IMR-90 (cell line): ENCODE measurements at regions not wholly inside any gene's neighbourhood (a gene's known extent, or its start where the extent isn't known, plus 50 kb on each side); places are given as distances from the start of the nearest gene placed in this dataset.

Source experiments
- ATAC-seq: fragments of 200-7000 bp; cut with Tn5 transposase; 2 replicates; pipeline ENCODE4 v1.9.1; 2020; ENCODE audit warnings: low read depth, mild to moderate bottlenecking, moderate library complexity
- BruUV-seq: library from RNA; stranded (reverse); fragments of 400-500 nt; replicated peaks from 2 replicates; lab custom pipeline; 2021; lab: Mats Ljungman, UMichigan
- CTCF ChIA-PET: fragments of 300-600 bp; formaldehyde crosslinking; extraction: SDS; loops from one replicate; lab custom pipeline; 2021; ENCODE audit warnings: antibody characterized with exemption; lab: Yijun Ruan, JAX
- POLR2A ChIA-PET: fragments of 300-600 bp; sonication (Branson Sonifier 250); formaldehyde crosslinking; loops from one replicate; lab custom pipeline; 2022; ENCODE audit warnings: antibody characterized with exemption; ENCODE audit not compliant: unreplicated experiment; lab: Charles Lee
- DNase-seq: peaks from one replicate; pipeline ENCODE4 v3.0.0; 2013
- H2AFZ ChIP-seq: replicated peaks from 2 replicates; pipeline ENCODE3; 2013; ENCODE audit warnings: low read length, mild to moderate bottlenecking; ENCODE audit not compliant: poor library complexity
- H2AK5ac ChIP-seq: 2 replicates; pipeline ENCODE4 v1.6.1; 2013; ENCODE audit warnings: low read depth, low read length, inconsistent platforms
- H2AK9ac ChIP-seq: replicated peaks from 2 replicates; pipeline ENCODE3; 2013; ENCODE audit warnings: mild to moderate bottlenecking, low read depth, low read length, moderate library complexity; ENCODE audit not compliant: poor library complexity
- H2BK120ac ChIP-seq: 2 replicates; pipeline ENCODE4 v1.6.1; 2013; ENCODE audit warnings: low read depth, low read length, inconsistent platforms
- H2BK15ac ChIP-seq: 3 replicates; pipeline ENCODE4 v1.6.1; 2013; ENCODE audit warnings: low read depth, low read length, inconsistent platforms
- H2BK20ac ChIP-seq: 2 replicates; pipeline ENCODE4 v1.6.1; 2013; ENCODE audit warnings: low read depth, mild to moderate bottlenecking, inconsistent platforms, low read length, moderate library complexity
- H2BK5ac ChIP-seq: 2 replicates; pipeline ENCODE4 v1.6.1; 2013; ENCODE audit warnings: mild to moderate bottlenecking, low read depth, low read length, inconsistent platforms; ENCODE audit not compliant: poor library complexity, severe bottlenecking
- H3K14ac ChIP-seq: replicated peaks from 2 replicates; pipeline ENCODE4 v1.6.1; 2013; ENCODE audit warnings: low read depth, low read length, inconsistent platforms
- H3K18ac ChIP-seq: 2 replicates; pipeline ENCODE4 v1.6.1; 2013; ENCODE audit warnings: low read depth, low read length, control low read depth
- H3K23ac ChIP-seq: 2 replicates; pipeline ENCODE4 v1.6.1; 2013; ENCODE audit warnings: low read depth, low read length, inconsistent platforms
- H3K27ac ChIP-seq: 2 replicates; pipeline ENCODE4 v1.5.1; 2013; ENCODE audit warnings: mild to moderate bottlenecking, control low read depth, low read length; ENCODE audit not compliant: insufficient read depth
- H3K27me3 ChIP-seq: 2 replicates; pipeline ENCODE4 v1.6.1; 2013; ENCODE audit warnings: low read length; ENCODE audit not compliant: control insufficient read depth, insufficient read depth
- H3K36me3 ChIP-seq: 2 replicates; pipeline ENCODE4 v1.6.1; 2013; ENCODE audit warnings: low read length, mixed read lengths; ENCODE audit not compliant: control insufficient read depth, insufficient read depth
- H3K4ac ChIP-seq: 2 replicates; pipeline ENCODE4 v1.6.1; 2013; ENCODE audit warnings: low read depth, low read length, inconsistent platforms
- H3K4me1 ChIP-seq: 2 replicates; pipeline ENCODE4 v1.6.1; 2013; ENCODE audit warnings: low read length, mixed read lengths; ENCODE audit not compliant: control insufficient read depth, insufficient read depth
- H3K4me2 ChIP-seq: 2 replicates; pipeline ENCODE4 v1.6.1; 2013; ENCODE audit warnings: low read depth, mild to moderate bottlenecking, control low read depth, low read length, moderate library complexity
- H3K4me3 ChIP-seq: 2 replicates; pipeline ENCODE4 v1.5.1; 2013; ENCODE audit warnings: low read depth, mild to moderate bottlenecking, control low read depth, low read length, moderate library complexity; ENCODE audit not compliant: insufficient read depth
- H3K56ac ChIP-seq: 2 replicates; pipeline ENCODE4 v1.6.1; 2013; ENCODE audit warnings: low read length, inconsistent platforms; ENCODE audit not compliant: insufficient read depth; ENCODE audit errors: extremely low read depth
- H3K79me1 ChIP-seq, 2 experiments: 2 replicates each; pipeline ENCODE4 v1.6.1; 2013; ENCODE audit warnings: low read length in 2 of 2, inconsistent platforms in 1 of 2, low read depth in 1 of 2
- H3K9ac ChIP-seq: 2 replicates; pipeline ENCODE4 v1.6.1; 2013; ENCODE audit warnings: low read depth, low read length, control low read depth
- H3K9me1 ChIP-seq: 2 replicates; pipeline ENCODE4 v1.6.1; 2013; ENCODE audit warnings: low read length, inconsistent platforms; ENCODE audit not compliant: insufficient read depth
- H3K9me3 ChIP-seq: 2 replicates; pipeline ENCODE4 v1.6.1; 2013; ENCODE audit warnings: low read length; ENCODE audit not compliant: control insufficient read depth, insufficient read depth
- H4K20me1 ChIP-seq: 2 replicates; pipeline ENCODE4 v1.6.1; 2013; ENCODE audit warnings: low read length, inconsistent platforms; ENCODE audit not compliant: insufficient read depth
- H4K5ac ChIP-seq: 2 replicates; pipeline ENCODE4 v1.6.1; 2013; ENCODE audit warnings: mild to moderate bottlenecking, low read depth, low read length, control low read depth
- H4K8ac ChIP-seq, 2 experiments: 2 replicates each; pipeline ENCODE4 v1.6.1; 2013; ENCODE audit warnings: low read depth in 2 of 2, low read length in 2 of 2, control low read depth in 1 of 2, inconsistent platforms in 1 of 2
- H4K91ac ChIP-seq: 2 replicates; pipeline ENCODE4 v1.6.1; 2013; ENCODE audit warnings: low read depth, low read length, inconsistent platforms; ENCODE audit not compliant: insufficient read depth
- BHLHE40 ChIP-seq: fragments of 150-350 bp; IDR thresholded peaks from 2 replicates; pipeline ENCODE4 v1.6.1; 2016; ENCODE audit warnings: mild to moderate bottlenecking, low read depth, low read length
- CEBPB ChIP-seq: IDR thresholded peaks from 2 replicates; pipeline ENCODE4 v1.6.1; 2012; ENCODE audit warnings: low read depth, low read length, improper control_type of control experiment
- CHD1 ChIP-seq: IDR thresholded peaks from 2 replicates; pipeline ENCODE4 v1.6.1; 2012; ENCODE audit warnings: low read depth, low read length, improper control_type of control experiment
- CTCF ChIP-seq: conservative IDR thresholded peaks from 2 replicates; pipeline ENCODE4 v1.5.1; 2012; ENCODE audit warnings: mild to moderate bottlenecking, low read depth, low read length, improper control_type of control experiment
- ELK1 ChIP-seq: fragments of 150-350 bp; IDR thresholded peaks from 2 replicates; pipeline ENCODE4 v1.6.1; 2016; ENCODE audit warnings: low read depth, mild to moderate bottlenecking, low read length, moderate library complexity, borderline replicate concordance
- FOS ChIP-seq: fragments of 150-350 bp; IDR thresholded peaks from 2 replicates; pipeline ENCODE4 v1.6.1; 2016; ENCODE audit warnings: low read depth, low read length
- MAFK ChIP-seq: IDR thresholded peaks from 2 replicates; pipeline ENCODE4 v1.6.1; 2012; ENCODE audit warnings: low read depth, low read length, improper control_type of control experiment
- MAZ ChIP-seq: IDR thresholded peaks from 2 replicates; pipeline ENCODE4 v1.6.1; 2012; ENCODE audit warnings: low read depth, mild to moderate bottlenecking, low read length, improper control_type of control experiment, moderate library complexity, borderline replicate concordance
- MXI1 ChIP-seq: IDR thresholded peaks from 2 replicates; pipeline ENCODE4 v1.6.1; 2012; ENCODE audit warnings: low read depth, mild to moderate bottlenecking, low read length, moderate library complexity, borderline replicate concordance
- NFE2L2 ChIP-seq: fragments of 150-350 bp; IDR thresholded peaks from 2 replicates; pipeline ENCODE4 v1.6.1; 2016; ENCODE audit warnings: low read depth, mild to moderate bottlenecking, low read length
- POLR2A ChIP-seq: IDR thresholded peaks from 2 replicates; pipeline ENCODE4 v1.6.1; 2012; ENCODE audit warnings: mild to moderate bottlenecking, low read depth, low read length
- RAD21 ChIP-seq: IDR thresholded peaks from 2 replicates; pipeline ENCODE4 v1.6.1; 2012; ENCODE audit warnings: low read length, improper control_type of control experiment
- RCOR1 ChIP-seq: IDR thresholded peaks from 2 replicates; pipeline ENCODE4 v1.6.1; 2012; ENCODE audit warnings: mild to moderate bottlenecking, low read length, improper control_type of control experiment; ENCODE audit not compliant: insufficient replicate concordance
- RFX5 ChIP-seq: IDR thresholded peaks from 2 replicates; pipeline ENCODE4 v1.8.0; 2012; ENCODE audit warnings: low read depth, mild to moderate bottlenecking, low read length, moderate library complexity
- SMC3 ChIP-seq: fragments of 150-350 bp; IDR thresholded peaks from 2 replicates; pipeline ENCODE4 v1.6.1; 2016; ENCODE audit warnings: low read depth, mild to moderate bottlenecking, antibody characterized with exemption, low read length, moderate library complexity
- WGBS, 2 experiments: methylation state at CpG; one replicate each; pipeline versions ENCODE4 v1.1.5 to v1.1.7; 2013; ENCODE audit warnings: missing lambda C conversion rate in 2 of 2; ENCODE audit not compliant: insufficient read length in 1 of 2; ENCODE audit errors: extremely low coverage in 2 of 2; 5-methylcytosine and 5-hydroxymethylcytosine counted together
- dilution Hi-C: fragments of 300-500 bp; cut with HindIII; formaldehyde crosslinking; loops from one replicate; pipeline ENCODE4 v1.14.3; 2018; ENCODE audit warnings: low sequenced_read_pairs; ENCODE audit not compliant: unreplicated experiment
- in situ Hi-C: fragments of 300-500 bp; cut with MboI; formaldehyde crosslinking; loops from 3 replicates; pipeline ENCODE4 v1.14.3; 2019; ENCODE audit warnings: low sequenced_read_pairs, inconsistent platforms, mixed read lengths
- intact Hi-C: fragments of 100-400 bp; cut with micrococcal nuclease; formaldehyde crosslinking; loops from 2 replicates; pipeline ENCODE4 v1.10.0; 2022
- TF ChIP-seq, protein P1 (sequence below): fragments of 150-350 bp; IDR thresholded peaks from 2 replicates; pipeline ENCODE4 v1.6.1; 2017; ENCODE audit warnings: mild to moderate bottlenecking, antibody characterized with exemption, low read length, low read depth

GRCh38 chr2:46832543-46832942 is 83.1 kb downstream of the MCFD2 start:
- Histone ChIP-seq H3K79me1 (peaks cover 0 to 39% of the 10 kb centered on the region in 2 experiments; a peak in 2 of 4 replicates), H3K9me1 (peaks cover 21% of the 10 kb centered on the region), H3K23ac (no peak overlapping the region; the same call in 1 of the 2 replicates), H2BK5ac (peak overlapping the region; percentile 97), H4K8ac (peak overlapping the region; percentile 88 to 90), H3K4me2 (no peak overlapping the region), H2AK9ac (no peak overlapping the region), H4K91ac (peak overlapping the region; percentile 97), H3K14ac (peak overlapping the region; percentile 59), H3K4me1 (peaks cover 30% of the 10 kb centered on the region), H2BK120ac (peak overlapping the region; percentile 89), H3K4me3 (no peak overlapping the region), H3K4ac (peak overlapping the region; percentile 89; the same call in 1 of the 2 replicates), H3K9ac (no peak overlapping the region), H2BK15ac (peak overlapping the region; percentile 95; the same call in 2 of the 3 replicates), H2AK5ac (peak overlapping the region; percentile 89), H3K9me3 (peaks cover 7% of the 10 kb centered on the region), H3K18ac (peak overlapping the region; percentile 100), H3K36me3 (no peaks in the 10 kb centered on the region), H3K27ac (no peak overlapping the region; the same call in 1 of the 2 replicates), H3K27me3 (no peaks in the 10 kb centered on the region), H2AFZ (no peak overlapping the region), H3K56ac (no peak overlapping the region), H4K5ac (peak overlapping the region; percentile 98; the same call in 1 of the 2 replicates), H4K20me1 (no peaks in the 10 kb centered on the region), H2BK20ac (peak overlapping the region; percentile 94)
- CTCF ChIA-PET, result interaction anchor here (0.9 kb wide), 1 partner anchor 13 kb away, joined by 3 read pairs; no protein-coding TSS in a partner anchor
- POLR2A ChIA-PET, result no interaction called here
- intact Hi-C loops, result no loop called here
- DNase-seq (no peak), ATAC-seq (no peak)
- WGBS, 2 experiments, result no CpG with 5 or more reads among the region's 1 CpG
- in situ Hi-C loops, result no loop called here
- no TSS peak for BruUV-seq
- dilution Hi-C loops, result no loop called here
- TF ChIP-seq POLR2A, result no peak
- no peak for TF ChIP-seq SMC3
- TF ChIP-seq CEBPB, result no peak
- no peak for TF ChIP-seq RCOR1
- TF ChIP-seq CTCF, result no peak
- no peak for TF ChIP-seq MAZ
- TF ChIP-seq, protein P1, sequence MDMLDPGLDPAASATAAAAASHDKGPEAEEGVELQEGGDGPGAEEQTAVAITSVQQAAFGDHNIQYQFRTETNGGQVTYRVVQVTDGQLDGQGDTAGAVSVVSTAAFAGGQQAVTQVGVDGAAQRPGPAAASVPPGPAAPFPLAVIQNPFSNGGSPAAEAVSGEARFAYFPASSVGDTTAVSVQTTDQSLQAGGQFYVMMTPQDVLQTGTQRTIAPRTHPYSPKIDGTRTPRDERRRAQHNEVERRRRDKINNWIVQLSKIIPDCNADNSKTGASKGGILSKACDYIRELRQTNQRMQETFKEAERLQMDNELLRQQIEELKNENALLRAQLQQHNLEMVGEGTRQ, result no peak
- TF ChIP-seq MXI1, result no peak
- TF ChIP-seq RFX5, result no peak
- TF ChIP-seq MAFK, result no peak
- TF ChIP-seq RAD21, result no peak
- no peak for TF ChIP-seq NFE2L2
- TF ChIP-seq FOS, result no peak
- TF ChIP-seq BHLHE40, result no peak
- no peak for TF ChIP-seq CHD1
- no peak for TF ChIP-seq ELK1
